HEK293T (cell line): ENCODE measurements at regions not wholly inside any gene's neighbourhood (a gene's known extent, or its start where the extent isn't known, plus 50 kb on each side); places are given as distances from the start of the nearest gene placed in this dataset.

Experiments used
- CTBP1 ChIP-seq: fragments of 450-650 bp; IDR thresholded peaks from 2 replicates; pipeline ENCODE4 v1.6.1; 2016; ENCODE audit warnings: borderline replicate concordance
- ELF4 ChIP-seq: fragments of 450-650 bp; IDR thresholded peaks from 2 replicates; pipeline ENCODE4 v1.6.1; 2017; ENCODE audit warnings: antibody characterized with exemption
- FOXA1 ChIP-seq: fragments of 450-650 bp; IDR thresholded peaks from 2 replicates; pipeline ENCODE4 v1.6.1; 2016; ENCODE audit warnings: mild to moderate bottlenecking
- FOXK2 ChIP-seq: fragments of 450-650 bp; IDR thresholded peaks from 2 replicates; pipeline ENCODE4 v1.6.1; 2016; ENCODE audit warnings: mild to moderate bottlenecking
- L3MBTL2 ChIP-seq: fragments of 450-650 bp; conservative IDR thresholded peaks from 2 replicates; pipeline ENCODE4 v1.6.1; 2016; ENCODE audit warnings: mild to moderate bottlenecking
- PKNOX1 ChIP-seq: fragments of 450-650 bp; IDR thresholded peaks from 2 replicates; pipeline ENCODE4 v1.6.1; 2016
- SUZ12 ChIP-seq: fragments of 450-650 bp; IDR thresholded peaks from 2 replicates; pipeline ENCODE4 v1.6.1; 2016; ENCODE audit warnings: mild to moderate bottlenecking
- TARDBP ChIP-seq: fragments of 450-650 bp; IDR thresholded peaks from 2 replicates; pipeline ENCODE4 v1.6.1; 2016

DNA sequence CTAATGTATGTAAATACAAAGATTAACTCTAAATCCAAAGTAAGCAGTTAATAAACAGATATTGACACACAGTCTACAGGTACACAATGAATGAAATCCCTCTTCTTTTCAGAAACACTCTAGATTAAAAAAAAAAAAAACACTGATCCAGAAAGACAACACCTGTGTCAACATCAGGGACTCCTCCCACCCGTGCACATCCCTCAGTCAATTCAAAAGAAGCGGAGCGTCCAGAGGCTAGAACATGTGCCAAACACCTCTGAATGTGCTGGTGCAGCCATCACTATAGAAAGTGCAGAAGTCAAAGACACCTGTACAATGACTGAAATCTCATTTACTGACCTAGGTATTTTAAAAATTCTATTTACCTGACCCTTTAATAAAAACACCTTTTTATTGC, 622.6 kb upstream of the ID2 start:
- TF ChIP-seq TARDBP (no peak), PKNOX1 (no peak), FOXK2 (no peak), CTBP1 (no peak), FOXA1 (no peak), SUZ12 (no peak), ELF4 (no peak), L3MBTL2 (no peak)
